HG02943 (cell line): ENCODE measurements at regions not wholly inside any gene's neighbourhood (a gene's known extent, or its start where the extent isn't known, plus 50 kb on each side); places are given as distances from the start of the nearest gene placed in this dataset.
A peak's percentile ranks its signal among the peaks of the same experiment; 100 is the strongest.
"Not testable (repeated sequence)": the region's sequence is repeated elsewhere in the genome, so short reads cannot be mapped to it uniquely, and the experiment has no call there.

ENCODE experiments used
- ATAC-seq: cut with Tn5 transposase; IDR thresholded peaks from one replicate; pipeline ENCODE4 v1.9.1; 2021; ENCODE audit warnings: mild to moderate bottlenecking, low read depth, moderate library complexity; ENCODE audit not compliant: unreplicated experiment

GRCh38 chr13:95387733-95388207, 86.5 kb upstream of the ABCC4 start:
- no peak for ATAC-seq

- ATAC-seq, result peak; percentile 46
Measured at GRCh38 chr13:95388420-95389079, 87.3 kb upstream of the ABCC4 start.

GRCh38 chr13:95391362-95391761, 90.1 kb upstream of the ABCC4 start:
- no peak for ATAC-seq

- no peak for ATAC-seq
Measured at GRCh38 chr13:95391785-95392184, 90.5 kb upstream of the ABCC4 start.

DNA sequence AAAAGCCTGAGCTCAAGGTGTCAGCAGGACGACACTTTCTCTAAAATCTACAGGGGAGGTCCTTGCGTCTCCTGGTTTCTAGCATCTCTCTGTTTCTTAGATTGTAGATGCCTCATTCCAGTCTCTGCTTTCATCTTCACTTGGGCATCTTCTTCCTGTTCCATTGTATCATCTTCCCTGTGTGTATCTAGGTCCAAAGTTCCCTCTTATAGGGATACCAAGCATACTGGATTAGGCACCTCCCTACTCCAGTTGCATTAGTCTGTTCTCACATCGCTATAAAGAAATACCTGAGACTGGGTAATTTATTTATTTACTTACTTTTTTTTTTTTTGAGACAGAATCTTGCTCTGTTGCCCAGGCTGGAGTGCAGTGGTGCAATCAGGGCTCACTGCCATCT, 91.3 kb upstream of the ABCC4 start:
- ATAC-seq, result no peak

GRCh38 chr13:95403349-95404140, 102.3 kb upstream of the ABCC4 start:
- ATAC-seq, result peak; percentile 21

GRCh38 chr13:95404141-95404882, 103.1 kb upstream of the ABCC4 start:
- peak; percentile 85 for ATAC-seq

GRCh38 chr13:95406176-95406575, 104.9 kb upstream of the ABCC4 start:
- no peak for ATAC-seq

DNA sequence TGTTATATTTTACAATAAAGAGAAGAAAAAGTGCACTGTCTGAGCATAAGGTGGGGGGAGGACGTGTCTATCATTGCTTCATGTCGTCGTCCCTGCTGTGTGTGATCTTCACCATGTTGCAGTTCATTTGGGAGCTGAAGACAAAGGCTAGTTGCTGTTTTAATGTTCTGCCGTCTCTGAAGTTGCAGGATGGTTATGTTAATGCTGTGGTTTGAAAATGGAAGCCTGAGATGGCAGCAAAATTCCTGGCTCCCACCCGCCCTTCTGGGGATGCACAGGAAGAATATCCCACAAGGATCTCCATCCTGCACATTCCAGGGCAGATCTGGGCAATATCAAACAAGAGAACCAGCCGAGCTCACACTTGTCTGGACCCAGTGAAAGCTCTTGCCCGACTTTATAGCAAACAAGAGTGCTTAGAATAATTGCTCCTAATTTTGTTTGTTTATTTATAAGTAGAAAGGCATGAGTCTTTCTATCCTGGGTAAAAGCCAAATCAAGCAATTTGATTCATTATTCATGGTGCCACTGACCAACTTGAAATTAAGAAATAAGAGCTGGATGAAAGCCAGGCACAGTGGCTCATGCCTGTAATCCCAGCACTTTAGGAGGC, 110.3 kb upstream of the ABCC4 start:
- ATAC-seq, result no peak

- ATAC-seq, result no peak
Measured at GRCh38 chr13:95418946-95419345, 117.7 kb upstream of the ABCC4 start.

DNA sequence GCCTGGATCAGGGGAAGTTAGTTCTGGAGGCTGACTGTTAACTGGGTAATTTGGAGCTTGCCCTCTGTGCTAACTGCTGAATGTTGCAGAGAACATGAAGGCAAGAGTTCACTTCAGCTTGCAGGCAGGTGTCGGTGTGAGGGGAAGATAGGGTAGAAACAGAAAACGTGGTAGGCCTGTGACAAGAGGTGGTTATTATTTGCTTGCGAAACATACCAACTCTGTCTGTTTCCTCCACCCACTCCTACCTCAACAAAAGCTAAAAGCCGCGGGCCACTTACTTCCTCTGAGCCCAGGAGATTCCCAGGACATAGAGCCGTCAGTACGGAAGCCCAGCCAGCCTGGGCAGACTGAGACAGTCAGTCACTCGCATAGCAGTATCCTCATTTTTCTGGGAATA, 119.2 kb upstream of the ABCC4 start:
- ATAC-seq, result no peak

- ATAC-seq, result no peak
Measured at GRCh38 chr13:95426631-95427030, 125.4 kb upstream of the ABCC4 start.

GRCh38 chr13:95430525-95430924, 122.0 kb upstream of the CLDN10 start:
- not testable (repeated sequence) for ATAC-seq

DNA sequence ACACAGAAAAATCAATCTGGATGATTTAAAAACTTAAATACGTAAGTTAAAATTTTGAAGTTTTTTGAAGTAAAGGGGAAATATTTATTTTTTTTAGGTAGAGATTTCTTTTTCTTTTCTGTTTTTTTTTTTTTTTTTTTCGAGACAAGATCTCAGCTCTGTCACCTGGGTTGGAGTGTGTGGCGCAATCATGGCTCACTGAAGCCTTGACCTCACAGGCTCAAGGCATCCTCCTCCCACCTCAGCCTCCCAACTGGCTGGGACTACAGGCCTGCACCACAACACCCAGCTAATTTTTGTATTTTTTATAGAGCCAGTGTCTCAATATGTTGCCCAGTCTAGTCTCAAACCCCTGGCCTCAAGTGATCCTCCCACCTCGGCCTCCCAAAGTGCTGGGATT, 120.4 kb upstream of the CLDN10 start:
- no peak for ATAC-seq

DNA sequence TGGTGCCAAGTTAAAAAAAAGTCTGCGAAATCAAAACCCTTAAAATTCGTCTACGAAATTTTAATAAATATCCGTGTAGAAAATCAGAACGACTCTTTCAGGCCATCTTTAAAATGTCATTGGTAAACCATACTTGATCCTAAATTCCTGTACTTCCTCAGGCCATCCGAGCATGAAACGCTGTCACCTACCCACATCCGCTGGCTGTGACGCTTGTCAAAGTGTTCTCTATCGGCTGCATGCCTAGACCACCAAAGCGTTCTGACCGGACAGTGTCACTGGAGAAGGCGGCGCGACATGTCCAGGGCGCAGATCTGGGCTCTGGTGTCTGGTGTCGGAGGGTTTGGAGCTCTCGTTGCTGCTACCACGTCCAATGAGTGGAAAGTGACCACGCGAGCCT, 119.0 kb upstream of the CLDN10 start:
- ATAC-seq, result no peak

GRCh38 chr13:95434111-95434510, 118.4 kb upstream of the CLDN10 start:
- ATAC-seq, result no peak

- ATAC-seq, result no peak
Measured at GRCh38 chr13:95437561-95437960, 115.0 kb upstream of the CLDN10 start.

DNA sequence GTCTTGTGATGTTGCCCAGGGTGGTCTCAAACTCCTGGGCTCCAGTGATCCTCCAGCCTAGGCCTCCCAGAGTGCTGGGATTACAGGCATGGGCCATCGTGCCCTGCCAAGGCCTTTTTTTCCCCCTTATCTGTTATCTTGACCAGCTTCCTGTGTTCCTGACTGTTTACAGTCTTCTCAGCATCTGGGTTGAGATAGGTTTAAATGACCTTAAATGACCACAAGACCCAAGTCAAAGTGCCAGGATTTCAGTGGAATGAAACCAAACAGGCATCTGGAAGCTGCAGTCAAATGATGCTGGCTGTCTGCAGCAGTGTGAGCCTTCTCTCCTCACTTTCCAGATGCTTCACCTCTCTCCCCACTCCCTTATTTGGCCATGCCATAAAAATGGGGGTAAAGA, 114.2 kb upstream of the CLDN10 start:
- ATAC-seq, result no peak

- ATAC-seq, result no peak
Measured at GRCh38 chr13:95440441-95441088, 112.0 kb upstream of the CLDN10 start.

DNA sequence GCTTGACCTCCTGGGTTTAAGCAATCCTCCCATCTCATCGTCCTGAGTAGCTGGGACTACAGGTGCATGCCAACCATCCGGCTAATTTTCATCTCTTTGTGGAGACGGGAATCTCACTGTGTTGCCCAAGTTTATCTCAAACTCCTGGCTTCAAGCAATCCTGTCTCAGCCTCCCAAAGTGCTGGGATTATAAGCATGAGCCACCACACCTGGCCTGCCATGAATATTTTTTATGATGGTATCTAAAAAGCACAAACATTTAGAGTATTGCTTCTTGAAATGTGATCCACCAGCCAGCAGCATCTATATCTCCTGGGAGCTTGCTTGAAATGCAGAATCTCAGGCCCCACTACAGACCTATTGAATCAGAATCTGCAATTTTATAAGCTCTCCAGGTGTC, 111.2 kb upstream of the CLDN10 start:
- no peak for ATAC-seq
